ENCODE measurements at regions not wholly inside any gene's neighbourhood (a gene's known extent, or its start where the extent isn't known, plus 50 kb on each side); places are given as distances from the start of the nearest gene placed in this dataset.

GRCh38 chr2:145268931-145269330, 749.0 kb upstream of the ZEB2 start:
- Histone ChIP-seq H3K9ac (ENCODE audit: low read length) (no peak overlapping the region), H4K20me1 (ENCODE audit: control insufficient read depth, insufficient read depth, low read length, poor library complexity, severe bottlenecking) (no peaks in the 10 kb centered on the region), H3K4me3 (ENCODE audit: control extremely low read depth in 1 of 5, extremely low read depth in 1 of 5, insufficient read depth in 1 of 5, low read depth in 2 of 5, low read length in 4 of 5) (no peak overlapping the region), H2AFZ (ENCODE audit: insufficient read depth, low read depth, low read length, poor library complexity, severe bottlenecking) (no peak overlapping the region), H3K4me2 (replicated peaks; ENCODE audit: low read depth, low read length, poor library complexity, severe bottlenecking) (no peak overlapping the region), H3K9me3 (ENCODE audit: control extremely low read depth in 1 of 3, control insufficient read depth in 2 of 3, insufficient read depth in 1 of 3, low read length in 2 of 3) (peaks cover 3 to 6% (median 5%) of the 10 kb centered on the region in 3 donors), H3K36me3 (replicated peaks in 1 of 2; ENCODE audit: control extremely low read depth in 1 of 2, control insufficient read depth in 1 of 2, extremely low read depth in 1 of 2, insufficient read depth in 2 of 2, low read length in 1 of 2) (no peaks in the 10 kb centered on the region), H3K27ac (ENCODE audit: low read length in 2 of 2) (no peak overlapping the region), H3K27me3 (replicated peaks in 1 of 4; ENCODE audit: control extremely low read depth in 1 of 4, control insufficient read depth in 3 of 4, insufficient read depth in 4 of 4, low read length in 3 of 4) (no peaks in the 10 kb centered on the region), H3K4me1 (ENCODE audit: control insufficient read depth in 2 of 2, insufficient read depth in 2 of 2, low read length in 2 of 2) (no peaks in the 10 kb centered on the region), H3K79me2 (ENCODE audit: control insufficient read depth, insufficient read depth, low read length) (no peaks in the 10 kb centered on the region)
- intact Hi-C loops (cut with micrococcal nuclease) = no loop called here
- H3K27ac Mint-ChIP-seq = no peak overlapping the region
- peaks cover 2% of the 10 kb centered on the region for H3K9me3 Mint-ChIP-seq (ENCODE audit: insufficient read depth)
- TF ChIP-seq EZH2 (IDR thresholded peaks at IDR 0.05; ENCODE audit: borderline replicate concordance, insufficient read depth, low read depth, low read length, poor library complexity, severe bottlenecking) (no peak), CTCF (IDR thresholded peaks at IDR 0.05) (no peak)
- H3K27me3 Mint-ChIP-seq = peaks cover 3% of the 10 kb centered on the region
- ChIA-PET POLR2A (no interaction called here), CTCF (no interaction called here)
- H3K4me3 Mint-ChIP-seq = no peak overlapping the region
- ATAC-seq (ENCODE audit: low read depth) (no peak), DNase-seq (no peak)
- no peaks in the 10 kb centered on the region for H3K4me1 Mint-ChIP-seq
- whole genome bisulfite sequencing (ENCODE audit: insufficient coverage) = 70% methylated on average over 2 of the region's 3 CpGs

- H3K79me2 ChIP-seq (ENCODE audit: control insufficient read depth, insufficient read depth, low read length) = no peaks in the 10 kb centered on the region
- no peak overlapping the region for H3K4me2 ChIP-seq (replicated peaks; ENCODE audit: low read depth, low read length, poor library complexity, severe bottlenecking)
- H3K27me3 Mint-ChIP-seq = peaks cover 3% of the 10 kb centered on the region
- intact Hi-C loops (cut with micrococcal nuclease) = no loop called here
- H3K27ac Mint-ChIP-seq = no peak overlapping the region
- H3K4me1 ChIP-seq (ENCODE audit: control insufficient read depth in 2 of 2, insufficient read depth in 2 of 2, low read length in 2 of 2) = no peaks in the 10 kb centered on the region
- no peaks in the 10 kb centered on the region for H3K9me3 ChIP-seq (ENCODE audit: control extremely low read depth in 1 of 3, control insufficient read depth in 2 of 3, insufficient read depth in 1 of 3, low read length in 2 of 3)
- TF ChIP-seq EZH2 (IDR thresholded peaks at IDR 0.05; ENCODE audit: borderline replicate concordance, insufficient read depth, low read depth, low read length, poor library complexity, severe bottlenecking) = no peak
- TF ChIP-seq CTCF (IDR thresholded peaks at IDR 0.05) = no peak
- no peaks in the 10 kb centered on the region for H3K4me1 Mint-ChIP-seq
- H3K4me3 ChIP-seq (ENCODE audit: control extremely low read depth in 1 of 5, extremely low read depth in 1 of 5, insufficient read depth in 1 of 5, low read depth in 2 of 5, low read length in 4 of 5) = no peak overlapping the region
- DNase-seq = no peak
- no peaks in the 10 kb centered on the region for H3K9me3 Mint-ChIP-seq (ENCODE audit: insufficient read depth)
- ChIA-PET CTCF (no interaction called here), POLR2A (no interaction called here)
- no peaks in the 10 kb centered on the region for H4K20me1 ChIP-seq (ENCODE audit: control insufficient read depth, insufficient read depth, low read length, poor library complexity, severe bottlenecking)
- ATAC-seq (ENCODE audit: low read depth) = no peak
- H3K36me3 ChIP-seq (replicated peaks in 1 of 2; ENCODE audit: control extremely low read depth in 1 of 2, control insufficient read depth in 1 of 2, extremely low read depth in 1 of 2, insufficient read depth in 2 of 2, low read length in 1 of 2) = no peaks in the 10 kb centered on the region
- no peaks in the 10 kb centered on the region for H3K27me3 ChIP-seq (replicated peaks in 1 of 4; ENCODE audit: control extremely low read depth in 1 of 4, control insufficient read depth in 3 of 4, insufficient read depth in 4 of 4, low read length in 3 of 4)
- H3K9ac ChIP-seq (ENCODE audit: low read length) = no peak overlapping the region
- no peak overlapping the region for H3K27ac ChIP-seq (ENCODE audit: low read length in 2 of 2)
- no peak overlapping the region for H3K4me3 Mint-ChIP-seq
- no peak overlapping the region for H2AFZ ChIP-seq (ENCODE audit: insufficient read depth, low read depth, low read length, poor library complexity, severe bottlenecking)
These were observed 747.5 kb upstream of the ZEB2 start for GRCh38 chr2:145267451-145267850.
